Prostate gland (tissue), 2 donors: ENCODE measurements at regions not wholly inside any gene's neighbourhood (a gene's known extent, or its start where the extent isn't known, plus 50 kb on each side); places are given as distances from the start of the nearest gene placed in this dataset.

Experiments used
- POLR2A ChIP-seq: fragments of 450-650 bp; IDR thresholded peaks from one replicate; pipeline ENCODE4 v1.6.1; 2016; ENCODE audit warnings: antibody characterized with exemption, mild to moderate bottlenecking
- TF ChIP-seq, protein P1 (sequence below), 4 experiments: fragments of 200-600 bp in 2 of 4; fragments of 450-650 bp in 2 of 4; sonication (generic) in 2 of 4; IDR thresholded peaks; 1 replicate in 3 of 4; 2 replicates in 1 of 4; pipeline ENCODE4 v1.5.1; 2016 to 2019; ENCODE audit warnings: antibody characterized with exemption in 4 of 4, mild to moderate bottlenecking in 2 of 4, moderate library complexity in 2 of 4

- TF ChIP-seq, protein P1, sequence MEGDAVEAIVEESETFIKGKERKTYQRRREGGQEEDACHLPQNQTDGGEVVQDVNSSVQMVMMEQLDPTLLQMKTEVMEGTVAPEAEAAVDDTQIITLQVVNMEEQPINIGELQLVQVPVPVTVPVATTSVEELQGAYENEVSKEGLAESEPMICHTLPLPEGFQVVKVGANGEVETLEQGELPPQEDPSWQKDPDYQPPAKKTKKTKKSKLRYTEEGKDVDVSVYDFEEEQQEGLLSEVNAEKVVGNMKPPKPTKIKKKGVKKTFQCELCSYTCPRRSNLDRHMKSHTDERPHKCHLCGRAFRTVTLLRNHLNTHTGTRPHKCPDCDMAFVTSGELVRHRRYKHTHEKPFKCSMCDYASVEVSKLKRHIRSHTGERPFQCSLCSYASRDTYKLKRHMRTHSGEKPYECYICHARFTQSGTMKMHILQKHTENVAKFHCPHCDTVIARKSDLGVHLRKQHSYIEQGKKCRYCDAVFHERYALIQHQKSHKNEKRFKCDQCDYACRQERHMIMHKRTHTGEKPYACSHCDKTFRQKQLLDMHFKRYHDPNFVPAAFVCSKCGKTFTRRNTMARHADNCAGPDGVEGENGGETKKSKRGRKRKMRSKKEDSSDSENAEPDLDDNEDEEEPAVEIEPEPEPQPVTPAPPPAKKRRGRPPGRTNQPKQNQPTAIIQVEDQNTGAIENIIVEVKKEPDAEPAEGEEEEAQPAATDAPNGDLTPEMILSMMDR (IDR thresholded peaks at IDR 0.05) = peak in 1 of 4 experiments; percentile 16
- no peak for TF ChIP-seq POLR2A
These were observed 114.2 kb upstream of the PHACTR1 start for GRCh38 chr6:12602342-12602741.
